Fibroblast of lung (primary cell): ENCODE measurements at regions not wholly inside any gene's neighbourhood (a gene's known extent, or its start where the extent isn't known, plus 50 kb on each side); places are given as distances from the start of the nearest gene placed in this dataset.

ENCODE experiments used
- CTCF ChIP-seq, 2 donors: IDR thresholded peaks in 1 of 2; conservative IDR thresholded peaks in 1 of 2; 1 replicate in 1 of 2; 2 replicates in 1 of 2; pipeline ENCODE4 v1.5.1; 2011 to 2012; ENCODE audit warnings: low read length in 2 of 2, control low read depth in 1 of 2, inconsistent platforms in 1 of 2, low read depth in 1 of 2, mild to moderate bottlenecking in 1 of 2
- EZH2 ChIP-seq: IDR thresholded peaks from 2 replicates; pipeline ENCODE4 v1.5.1; 2012; ENCODE audit warnings: low read length, control low read depth, mild to moderate bottlenecking; ENCODE audit errors: missing control alignments

- no peak for TF ChIP-seq CTCF (conservative IDR thresholded peaks at IDR 0.05 in 1 of 2, IDR thresholded peaks at IDR 0.05 in 1 of 2; ENCODE audit: low read depth in 1 of 2, low read length in 2 of 2)
- TF ChIP-seq EZH2 = no peak
Measured at GRCh38 chrX:114210879-114211278, 373.0 kb upstream of the HTR2C start.
